SKM-1 treated with dmso at 0.1 percent for 144 hours (cell line): ENCODE measurements at regions not wholly inside any gene's neighbourhood (a gene's known extent, or its start where the extent isn't known, plus 50 kb on each side); places are given as distances from the start of the nearest gene placed in this dataset.

ENCODE experiments used
- DNase-seq: peaks from one replicate; lab custom pipeline; 2025; ENCODE audit not compliant: unreplicated experiment; lab: John Stamatoyannopoulos, UW

DNA sequence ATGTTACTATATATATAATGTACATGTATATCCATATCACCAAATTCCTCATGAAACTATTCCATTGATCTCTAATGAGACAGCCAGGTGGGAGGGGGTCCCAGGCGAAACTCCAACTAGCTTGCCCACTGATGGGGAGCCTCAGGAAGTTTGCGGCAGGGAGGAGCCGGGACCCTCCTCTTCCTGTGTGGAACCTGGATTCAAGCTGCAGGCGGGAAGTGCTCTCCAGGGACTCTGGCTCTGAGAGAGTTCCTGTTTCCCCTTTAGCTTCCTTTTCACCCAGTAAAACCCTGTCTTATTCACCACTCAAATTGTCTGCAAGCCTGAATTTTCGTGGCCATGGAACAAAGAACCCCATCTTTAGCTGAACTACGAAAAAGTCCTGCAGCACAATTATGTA, 152.2 kb downstream of the OPN5 start:
- no peak for DNase-seq

DNA sequence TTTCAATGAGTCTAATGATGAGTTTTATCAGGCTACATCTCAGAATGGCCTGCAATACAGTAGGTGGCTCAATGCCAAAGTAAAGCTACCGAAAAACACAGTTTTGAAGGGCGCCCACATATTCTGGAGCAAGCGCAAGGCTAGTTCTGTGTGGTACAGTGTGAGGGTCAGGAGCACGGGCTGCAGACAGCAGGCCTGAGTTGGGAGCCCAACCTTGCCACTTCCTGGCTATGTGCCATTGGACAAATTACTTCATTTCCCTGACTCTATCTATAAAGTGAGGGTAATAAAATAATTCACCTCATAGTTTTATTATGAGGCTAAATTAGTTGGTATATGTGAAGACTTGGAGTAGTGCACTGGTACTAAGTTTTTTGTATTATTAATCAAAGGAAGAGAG, 150.7 kb downstream of the OPN5 start:
- no peak for DNase-seq

DNA sequence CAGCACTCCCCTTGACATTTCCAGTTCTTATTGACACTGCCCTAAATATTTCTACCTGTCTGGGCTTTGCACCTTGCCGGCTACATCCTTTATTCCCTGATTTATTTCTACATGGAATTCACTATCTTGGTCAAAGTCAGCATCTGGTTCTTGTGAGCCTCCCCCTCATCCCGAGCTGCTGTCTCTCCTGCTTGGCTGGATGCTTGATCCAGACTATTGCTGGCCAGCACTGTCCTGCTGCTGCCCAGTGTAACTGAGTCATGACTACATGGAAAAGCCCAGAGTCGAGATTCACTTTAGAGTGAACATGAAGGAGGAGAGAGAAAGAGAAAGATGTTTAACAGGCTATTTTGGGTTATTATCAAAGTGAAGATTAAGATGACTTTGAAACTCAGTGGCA, 142.2 kb downstream of the OPN5 start:
- no peak for DNase-seq

DNA sequence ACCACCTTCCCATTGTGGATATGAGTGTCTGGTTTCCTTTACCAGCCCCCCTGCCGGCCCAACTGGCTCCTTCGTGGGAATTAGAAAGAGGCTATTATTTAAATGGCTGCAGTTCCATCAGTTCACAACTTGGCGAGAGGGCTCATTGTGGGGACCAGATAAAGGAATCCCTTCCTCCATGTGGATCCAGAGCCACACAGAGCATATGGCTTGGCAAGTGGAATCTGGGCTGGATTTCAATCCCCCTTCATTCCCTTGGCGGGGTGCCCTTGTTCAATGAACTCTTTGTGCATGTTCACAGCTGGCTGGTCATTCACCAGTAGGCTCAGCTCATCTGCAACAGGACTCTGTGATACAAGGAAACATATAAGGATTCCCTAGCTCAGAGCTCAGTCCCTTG, 140.6 kb downstream of the OPN5 start:
- DNase-seq, result no peak

DNA sequence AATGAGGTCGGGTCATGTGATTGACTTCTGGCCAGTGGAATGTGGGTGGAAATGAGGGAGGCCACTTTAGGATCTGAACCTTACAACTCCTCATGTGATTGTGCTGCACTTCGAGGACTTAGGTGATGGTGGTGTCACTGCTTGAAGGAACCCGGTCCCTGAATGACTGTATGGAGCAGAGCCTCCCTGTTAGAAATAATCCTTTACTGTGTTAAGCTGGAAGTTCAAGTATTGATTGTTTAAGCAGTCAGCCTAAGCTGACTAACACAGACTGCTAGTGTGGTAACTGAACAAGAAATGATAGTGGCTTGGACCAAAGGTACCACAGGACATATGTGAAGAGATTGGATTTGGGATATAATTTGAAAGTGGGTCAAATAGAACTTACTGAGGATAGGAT, 138.0 kb downstream of the OPN5 start:
- DNase-seq, result no peak

DNA sequence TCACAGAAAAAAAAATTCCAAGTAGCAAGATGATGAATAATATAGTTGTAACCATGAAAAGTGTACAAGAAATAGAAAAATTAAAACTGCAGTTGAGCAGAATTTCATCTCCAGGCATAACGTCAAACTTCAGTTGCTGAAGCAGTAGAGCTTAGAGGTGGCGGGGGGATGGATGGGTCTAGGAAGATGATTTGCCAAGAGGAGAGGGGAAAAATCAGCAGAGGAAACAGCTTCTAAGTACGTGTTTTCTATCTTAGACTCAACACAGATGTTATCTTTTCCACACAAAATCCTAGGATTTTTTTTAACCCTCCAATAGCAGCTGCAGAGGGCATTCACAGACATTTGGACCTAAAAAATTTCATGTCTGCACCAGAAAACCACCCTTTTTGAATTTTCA, 136.0 kb downstream of the OPN5 start:
- DNase-seq, result no peak

DNA sequence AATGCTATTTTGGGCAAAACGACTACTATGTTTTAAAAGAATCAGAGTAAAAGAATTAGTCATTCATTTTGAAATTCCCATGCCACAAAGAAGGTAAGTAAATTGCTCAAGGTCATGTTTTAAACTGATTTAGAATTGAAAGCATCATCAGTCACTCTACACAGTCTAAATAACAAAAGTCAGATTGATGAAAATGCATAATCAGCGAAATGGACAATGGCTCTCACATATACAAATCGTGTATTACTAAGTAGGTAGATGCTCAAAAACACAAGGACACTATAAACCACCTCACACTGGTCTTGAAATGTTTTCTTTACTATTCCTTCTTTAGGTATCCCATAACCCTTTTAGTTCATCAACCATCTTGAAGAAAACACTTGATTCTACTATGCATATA, 135.4 kb downstream of the OPN5 start:
- no peak for DNase-seq

DNA sequence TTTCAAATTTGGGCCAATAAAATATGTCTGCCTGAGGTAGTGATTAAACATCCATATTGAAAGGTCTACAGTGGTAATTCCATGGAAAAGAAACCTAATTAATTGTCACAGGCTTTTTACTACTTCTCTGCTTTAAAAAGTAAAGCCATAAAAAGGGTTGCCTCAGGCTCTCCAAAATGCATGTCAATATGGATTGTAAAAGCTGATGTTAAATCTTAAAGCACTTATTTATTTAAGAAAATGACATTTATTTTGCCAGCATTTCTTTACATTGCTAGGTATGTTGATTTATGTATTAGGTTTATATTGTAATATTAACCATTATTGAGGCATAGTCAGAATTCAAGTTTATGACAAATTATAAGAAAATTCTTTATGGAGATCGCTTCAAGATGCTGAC, 133.2 kb downstream of the OPN5 start:
- DNase-seq, result no peak

DNA sequence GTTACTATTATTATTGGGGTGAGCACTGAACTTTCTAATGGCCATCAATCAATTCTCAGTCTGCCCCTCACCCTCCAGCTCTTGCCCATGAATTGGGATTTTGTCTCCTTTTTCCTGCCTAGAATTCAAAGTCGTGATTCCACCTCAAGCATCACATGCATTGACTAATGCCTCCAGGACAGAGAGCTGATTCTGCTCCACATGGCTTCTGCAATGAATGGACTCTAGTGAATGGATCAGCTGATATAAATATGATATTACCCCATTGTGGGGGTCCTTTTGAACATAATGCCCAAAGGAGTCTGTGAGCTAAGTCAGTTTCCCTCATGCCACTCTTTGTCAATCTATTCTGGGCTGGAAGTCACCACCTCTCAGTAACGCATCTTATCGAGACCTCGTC, 126.4 kb downstream of the OPN5 start:
- DNase-seq, result no peak

DNA sequence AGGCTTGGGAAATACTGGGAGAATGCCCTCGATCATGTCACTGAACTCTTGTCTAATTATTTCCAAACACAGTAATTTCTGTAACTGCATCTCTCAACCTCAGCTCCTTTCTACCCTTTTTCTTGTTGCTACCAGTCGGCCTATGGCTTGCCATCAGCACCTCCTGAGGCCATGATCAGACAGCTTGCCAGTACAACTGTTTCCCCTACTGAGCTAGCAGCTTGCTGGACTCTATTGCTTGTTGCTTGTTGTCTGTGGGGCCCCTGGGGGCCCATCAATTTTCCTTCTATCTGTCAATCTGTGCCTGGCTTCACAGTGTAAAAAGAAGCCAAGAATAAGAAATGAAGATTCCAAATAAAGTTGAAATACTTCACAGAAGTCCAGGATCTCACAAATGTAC, 123.9 kb downstream of the OPN5 start:
- DNase-seq, result no peak

DNA sequence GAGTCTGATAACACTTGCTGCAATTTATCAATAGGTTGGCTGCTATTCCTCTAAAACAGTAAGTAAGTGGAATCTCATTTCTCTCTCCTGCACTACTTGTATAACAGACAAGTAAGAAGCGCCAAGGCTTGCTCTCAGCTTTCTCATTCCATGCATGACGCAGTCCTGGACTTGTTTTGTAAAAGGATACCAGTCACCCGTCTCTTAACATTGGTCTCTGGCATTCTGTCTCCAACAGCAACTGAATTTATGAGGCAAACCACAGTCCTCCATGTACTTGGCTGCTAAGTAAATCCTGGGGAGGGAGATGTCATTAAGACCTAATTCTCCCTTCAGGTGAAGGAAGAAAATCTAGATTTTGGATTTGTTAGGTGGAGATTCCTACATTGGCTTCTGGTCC, 115.4 kb downstream of the OPN5 start:
- no peak for DNase-seq

DNA sequence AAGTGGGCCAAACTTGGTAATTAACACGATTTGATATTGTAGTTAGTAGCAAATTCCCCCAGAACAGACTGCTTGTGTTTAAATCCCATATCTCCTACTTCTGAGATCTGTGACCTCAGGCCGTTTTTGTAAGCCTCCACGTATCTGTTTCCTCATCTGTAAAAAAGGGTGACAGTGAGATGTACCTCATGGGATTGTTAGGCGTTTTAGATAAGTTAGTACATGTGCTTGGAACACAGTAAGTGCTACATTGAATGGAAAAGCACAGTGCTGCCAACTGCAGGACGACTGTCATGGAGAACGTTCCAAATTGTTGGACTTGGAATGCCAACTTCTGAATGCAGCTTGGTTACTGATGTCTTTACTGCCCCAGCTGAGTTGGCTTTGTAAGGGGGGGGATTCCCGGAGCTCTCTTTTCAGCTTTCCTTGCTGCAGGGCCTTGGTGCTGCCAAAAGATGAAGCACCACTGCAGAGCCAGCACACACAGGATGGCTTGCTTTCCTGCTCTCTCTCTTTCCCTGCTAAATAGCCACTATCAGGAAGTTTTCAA, 108.6 kb downstream of the OPN5 start:
- no peak for DNase-seq

DNA sequence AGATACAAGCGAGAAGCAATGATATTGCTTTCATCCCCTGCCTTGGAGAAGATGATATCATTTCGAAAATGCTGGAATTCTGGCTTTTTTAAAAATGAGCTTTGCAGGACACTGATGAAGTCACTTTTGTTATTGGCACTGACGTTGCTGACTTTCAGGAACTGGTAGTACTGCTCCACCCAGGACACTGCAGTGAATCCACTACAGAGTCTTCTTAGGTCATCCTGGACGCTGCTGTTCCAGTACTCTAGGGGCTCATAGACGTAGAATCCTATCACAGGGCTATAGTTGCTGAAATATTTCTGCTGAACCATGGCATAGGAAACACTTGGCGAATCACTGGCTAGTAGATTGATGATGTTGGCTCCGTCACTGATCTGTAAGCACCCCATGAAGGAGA, 97.2 kb downstream of the OPN5 start:
- DNase-seq, result no peak
